HEK293T (cell line): ENCODE measurements at regions not wholly inside any gene's neighbourhood (a gene's known extent, or its start where the extent isn't known, plus 50 kb on each side); places are given as distances from the start of the nearest gene placed in this dataset.

ENCODE experiments used
- BHLHE40 ChIP-seq: fragments of 450-650 bp; IDR thresholded peaks from 2 replicates; pipeline ENCODE4 v1.6.1; 2016; ENCODE audit warnings: mild to moderate bottlenecking, moderate library complexity, borderline replicate concordance
- CTBP1 ChIP-seq: fragments of 450-650 bp; IDR thresholded peaks from 2 replicates; pipeline ENCODE4 v1.6.1; 2016; ENCODE audit warnings: borderline replicate concordance
- FOXA1 ChIP-seq: fragments of 450-650 bp; IDR thresholded peaks from 2 replicates; pipeline ENCODE4 v1.6.1; 2016; ENCODE audit warnings: mild to moderate bottlenecking
- FOXK2 ChIP-seq: fragments of 450-650 bp; IDR thresholded peaks from 2 replicates; pipeline ENCODE4 v1.6.1; 2016; ENCODE audit warnings: mild to moderate bottlenecking
- LEF1 ChIP-seq: fragments of 450-650 bp; IDR thresholded peaks from 2 replicates; pipeline ENCODE4 v1.6.1; 2017; ENCODE audit warnings: mild to moderate bottlenecking, borderline replicate concordance
- NFRKB ChIP-seq: fragments of 450-650 bp; IDR thresholded peaks from 2 replicates; pipeline ENCODE4 v1.6.1; 2016; ENCODE audit warnings: mild to moderate bottlenecking, moderate library complexity
- SP1 ChIP-seq: fragments of 450-650 bp; IDR thresholded peaks from 2 replicates; pipeline ENCODE4 v1.6.1; 2017
- SUZ12 ChIP-seq: fragments of 450-650 bp; IDR thresholded peaks from 2 replicates; pipeline ENCODE4 v1.6.1; 2016; ENCODE audit warnings: mild to moderate bottlenecking
- TF ChIP-seq, protein P1 (sequence below): fragments of 450-650 bp; IDR thresholded peaks from 2 replicates; pipeline ENCODE4 v1.6.1; 2016

DNA sequence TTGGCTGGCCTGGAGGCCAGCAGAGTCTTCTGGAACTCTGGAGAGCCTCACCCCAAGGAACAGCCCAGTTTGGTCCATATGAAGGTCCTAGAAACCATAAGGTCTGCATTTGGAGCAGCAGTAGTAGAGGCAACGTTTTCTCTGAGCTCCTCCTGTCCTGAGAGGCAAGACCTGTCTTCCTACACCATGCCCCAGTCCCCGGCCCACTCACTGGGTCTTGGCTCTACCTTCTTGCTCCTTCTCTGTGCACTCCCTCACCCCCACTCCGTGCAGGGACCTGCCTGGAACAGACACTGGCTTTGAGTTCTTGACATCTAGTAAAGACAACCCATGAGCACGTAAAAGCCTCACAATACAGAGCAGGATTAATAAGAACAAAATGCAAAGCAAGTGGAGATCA lies 76.6 kb downstream of the CHRD start:
- TF ChIP-seq LEF1 (no peak), SP1 (no peak), FOXA1 (no peak), CTBP1 (no peak), FOXK2 (no peak), BHLHE40 (no peak), SUZ12 (no peak), NFRKB (no peak)
- TF ChIP-seq, protein P1, sequence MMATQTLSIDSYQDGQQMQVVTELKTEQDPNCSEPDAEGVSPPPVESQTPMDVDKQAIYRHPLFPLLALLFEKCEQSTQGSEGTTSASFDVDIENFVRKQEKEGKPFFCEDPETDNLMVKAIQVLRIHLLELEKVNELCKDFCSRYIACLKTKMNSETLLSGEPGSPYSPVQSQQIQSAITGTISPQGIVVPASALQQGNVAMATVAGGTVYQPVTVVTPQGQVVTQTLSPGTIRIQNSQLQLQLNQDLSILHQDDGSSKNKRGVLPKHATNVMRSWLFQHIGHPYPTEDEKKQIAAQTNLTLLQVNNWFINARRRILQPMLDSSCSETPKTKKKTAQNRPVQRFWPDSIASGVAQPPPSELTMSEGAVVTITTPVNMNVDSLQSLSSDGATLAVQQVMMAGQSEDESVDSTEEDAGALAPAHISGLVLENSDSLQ: no peak
